Kidney capillary endothelial cell (primary cell): ENCODE measurements at regions not wholly inside any gene's neighbourhood (a gene's known extent, or its start where the extent isn't known, plus 50 kb on each side); places are given as distances from the start of the nearest gene placed in this dataset.
A peak's percentile ranks its signal among the peaks of the same experiment; 100 is the strongest.

Source experiments
- DNase-seq: peaks from one replicate; pipeline ENCODE4 v3.0.0-alpha.2; 2018; ENCODE audit warnings: low spot score

- peak; percentile 36 for DNase-seq
Observed at GRCh38 chr13:104310861-104311260, 1244.6 kb upstream of the SLC10A2 start.

GRCh38 chr13:104309431-104309830, 1243.2 kb upstream of the SLC10A2 start:
- no peak for DNase-seq

GRCh38 chr13:104301171-104301975, 1235.2 kb upstream of the SLC10A2 start:
- DNase-seq = no peak

GRCh38 chr13:104297075-104297474, 1230.9 kb upstream of the SLC10A2 start:
- DNase-seq = no peak

- DNase-seq = no peak
Observed at GRCh38 chr13:104296286-104296685, 1230.1 kb upstream of the SLC10A2 start.

GRCh38 chr13:104295537-104295936, 1229.3 kb upstream of the SLC10A2 start:
- no peak for DNase-seq

GRCh38 chr13:104289400-104289799, 1223.2 kb upstream of the SLC10A2 start:
- DNase-seq = no peak

GRCh38 chr13:104288496-104288895, 1222.3 kb upstream of the SLC10A2 start:
- no peak for DNase-seq

- DNase-seq = no peak
Observed at GRCh38 chr13:104286566-104287290, 1220.5 kb upstream of the SLC10A2 start.

- DNase-seq = no peak
Observed at GRCh38 chr13:104281910-104282309, 1215.7 kb upstream of the SLC10A2 start.

GRCh38 chr13:104270731-104271130, 1204.5 kb upstream of the SLC10A2 start:
- DNase-seq = no peak

GRCh38 chr13:104267206-104267811, 1201.1 kb upstream of the SLC10A2 start:
- DNase-seq = no peak

GRCh38 chr13:104256701-104257100, 1190.5 kb upstream of the SLC10A2 start:
- DNase-seq = no peak

- DNase-seq = peak; percentile 4
Observed at GRCh38 chr13:104253063-104253680, 1187.0 kb upstream of the SLC10A2 start.

GRCh38 chr13:104251931-104252330, 1185.7 kb upstream of the SLC10A2 start:
- DNase-seq = no peak

GRCh38 chr13:104246955-104247354, 1180.7 kb upstream of the SLC10A2 start:
- DNase-seq = no peak

- DNase-seq = no peak
Observed at GRCh38 chr13:104206450-104207044, 1140.3 kb upstream of the SLC10A2 start.

GRCh38 chr13:104204177-104204576, 1138.0 kb upstream of the SLC10A2 start:
- no peak for DNase-seq

- DNase-seq = no peak
Observed at GRCh38 chr13:104198801-104199200, 1132.6 kb upstream of the SLC10A2 start.

GRCh38 chr13:104196611-104197010, 1130.4 kb upstream of the SLC10A2 start:
- no peak for DNase-seq

- no peak for DNase-seq
Observed at GRCh38 chr13:104181526-104182231, 1115.5 kb upstream of the SLC10A2 start.
